ENCODE measurements at regions not wholly inside any gene's neighbourhood (a gene's known extent, or its start where the extent isn't known, plus 50 kb on each side); places are given as distances from the start of the nearest gene placed in this dataset.
A peak's percentile ranks its signal among the peaks of the same experiment; 100 is the strongest.

- no peak for TF ChIP-seq CTCF (IDR thresholded peaks at IDR 0.05)
- no peak overlapping the region for H3K27ac ChIP-seq (ENCODE audit: low read depth in 1 of 2, low read length in 2 of 2)
- Mint-ChIP-seq H3K36me3 (ENCODE audit: low read depth) (no peaks in the 10 kb centered on the region), H3K27me3 (no peaks in the 10 kb centered on the region), H3K27ac (no peak overlapping the region), H3K9me3 (no peaks in the 10 kb centered on the region), H3K4me3 (no peak overlapping the region), H3K4me1 (ENCODE audit: low read depth) (no peaks in the 10 kb centered on the region)
- no peaks in the 10 kb centered on the region for H3K36me3 ChIP-seq (ENCODE audit: insufficient read depth, low read length)
- DNase-seq (no peak), ATAC-seq (ENCODE audit: poor library complexity) (no peak)
- no peaks in the 10 kb centered on the region for H3K27me3 ChIP-seq (ENCODE audit: control insufficient read depth in 1 of 2, insufficient read depth in 2 of 2, low read length in 2 of 2)
- H3K4me1 ChIP-seq (ENCODE audit: insufficient read depth, low read length), result no peaks in the 10 kb centered on the region
- no peaks in the 10 kb centered on the region for H3K9me3 ChIP-seq (ENCODE audit: control insufficient read depth in 1 of 2, insufficient read depth in 1 of 2, low read length in 2 of 2)
- ChIA-PET CTCF (no interaction called here), POLR2A (no interaction called here)
- H3K4me3 ChIP-seq (ENCODE audit: low read length), result no peak overlapping the region
- intact Hi-C loops (cut with DNase I, micrococcal nuclease), result no loop called here
These were observed 121.7 kb upstream of the ANKRD55 start for GRCh38 chr5:56354836-56355235.

- Histone ChIP-seq H3K27me3 (ENCODE audit: control insufficient read depth in 1 of 2, insufficient read depth in 2 of 2, low read length in 2 of 2) (no peaks in the 10 kb centered on the region), H3K4me3 (ENCODE audit: low read length) (no peak overlapping the region), H3K36me3 (ENCODE audit: insufficient read depth, low read length) (no peaks in the 10 kb centered on the region), H3K27ac (ENCODE audit: low read depth in 1 of 2, low read length in 2 of 2) (no peak overlapping the region), H3K4me1 (ENCODE audit: insufficient read depth, low read length) (no peaks in the 10 kb centered on the region), H3K9me3 (ENCODE audit: control insufficient read depth in 1 of 2, insufficient read depth in 1 of 2, low read length in 2 of 2) (no peaks in the 10 kb centered on the region)
- no peaks in the 10 kb centered on the region for H3K27me3 Mint-ChIP-seq
- H3K9me3 Mint-ChIP-seq, result no peaks in the 10 kb centered on the region
- DNase-seq, result no peak
- H3K36me3 Mint-ChIP-seq (ENCODE audit: low read depth), result no peaks in the 10 kb centered on the region
- intact Hi-C loops (cut with DNase I, micrococcal nuclease), result no loop called here
- H3K4me1 Mint-ChIP-seq (ENCODE audit: low read depth), result no peaks in the 10 kb centered on the region
- TF ChIP-seq CTCF (IDR thresholded peaks at IDR 0.05), result no peak
- ChIA-PET POLR2A (no interaction called here), CTCF (no interaction called here)
- H3K27ac Mint-ChIP-seq, result no peak overlapping the region
- no peak for ATAC-seq (ENCODE audit: poor library complexity)
- no peak overlapping the region for H3K4me3 Mint-ChIP-seq
These were observed 119.9 kb upstream of the ANKRD55 start for GRCh38 chr5:56352808-56353590.

- Mint-ChIP-seq H3K4me3 (no peak overlapping the region), H3K9me3 (peaks cover 3% of the 10 kb centered on the region), H3K27me3 (no peaks in the 10 kb centered on the region), H3K4me1 (ENCODE audit: low read depth) (no peaks in the 10 kb centered on the region), H3K27ac (no peak overlapping the region), H3K36me3 (ENCODE audit: low read depth) (no peaks in the 10 kb centered on the region)
- intact Hi-C loops (cut with DNase I, micrococcal nuclease), result no loop called here
- peak in 2 of 14 experiments; percentile 20 to 36 for DNase-seq
- Histone ChIP-seq H3K27me3 (ENCODE audit: control insufficient read depth in 1 of 2, insufficient read depth in 2 of 2, low read length in 2 of 2) (no peaks in the 10 kb centered on the region), H3K4me3 (ENCODE audit: low read length) (no peak overlapping the region), H3K27ac (ENCODE audit: low read depth in 1 of 2, low read length in 2 of 2) (no peak overlapping the region), H3K36me3 (ENCODE audit: insufficient read depth, low read length) (no peaks in the 10 kb centered on the region), H3K9me3 (ENCODE audit: control insufficient read depth in 1 of 2, insufficient read depth in 1 of 2, low read length in 2 of 2) (peaks cover 0 to 4% of the 10 kb centered on the region in 2 experiments), H3K4me1 (ENCODE audit: insufficient read depth, low read length) (no peaks in the 10 kb centered on the region)
- no peak for ATAC-seq (ENCODE audit: poor library complexity)
- CTCF ChIA-PET, result no interaction called here
- POLR2A ChIA-PET, result no interaction called here
- no peak for TF ChIP-seq CTCF (IDR thresholded peaks at IDR 0.05)
These were observed 117.6 kb upstream of the ANKRD55 start for GRCh38 chr5:56350597-56351170.

Data from CD4-positive, alpha-beta T cell (primary cell).